DOHH2 (cell line): ENCODE measurements at regions not wholly inside any gene's neighbourhood (a gene's known extent, or its start where the extent isn't known, plus 50 kb on each side); places are given as distances from the start of the nearest gene placed in this dataset.

Experiments
- EZH2phosphoT487 ChIP-seq: fragments of 200-600 bp; sonication (generic); IDR thresholded peaks from 2 replicates; pipeline ENCODE4 v1.6.1; 2017; ENCODE audit warnings: borderline replicate concordance, mild to moderate bottlenecking, antibody characterized with exemption, low read length, moderate library complexity, mixed read lengths
- TF ChIP-seq, protein P1 (sequence below): fragments of 200-600 bp; sonication (generic); IDR thresholded peaks from one replicate; pipeline ENCODE4 v1.5.1; 2014; ENCODE audit warnings: antibody characterized with exemption, mild to moderate bottlenecking, low read depth, low read length; ENCODE audit not compliant: poor library complexity, severe bottlenecking

DNA sequence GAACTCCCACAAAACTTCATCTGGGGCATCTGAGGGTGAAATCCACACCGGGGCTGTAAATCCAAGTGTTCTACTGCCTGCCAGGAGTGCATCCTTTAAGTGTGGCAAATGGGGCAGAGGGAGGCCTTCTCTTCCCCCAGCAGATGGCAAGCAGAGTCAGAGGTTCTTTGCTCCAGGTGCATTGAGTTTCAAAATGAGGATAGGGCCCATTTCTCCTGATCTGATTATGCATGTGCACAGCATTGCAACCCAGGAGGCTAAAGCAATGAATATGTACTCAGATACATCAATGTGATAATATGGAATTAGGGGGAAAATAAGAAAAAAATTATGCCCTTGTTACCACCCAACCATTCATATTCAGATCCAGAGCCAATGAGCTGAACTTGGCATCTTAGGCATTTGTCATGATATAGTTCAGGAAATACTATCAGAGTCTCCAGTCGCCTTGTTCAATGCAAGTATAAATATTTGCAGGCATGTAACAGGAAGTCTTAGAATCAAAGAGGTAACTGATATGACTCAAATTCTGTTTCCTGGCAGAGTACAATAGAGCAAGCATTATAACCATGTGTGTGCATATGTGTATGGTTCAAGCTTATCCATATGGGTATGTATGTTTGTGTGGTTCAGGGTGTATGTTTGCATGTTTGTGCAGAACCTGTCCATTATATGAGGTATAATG, 473.8 kb upstream of the PKN2 start:
- TF ChIP-seq, protein P1, sequence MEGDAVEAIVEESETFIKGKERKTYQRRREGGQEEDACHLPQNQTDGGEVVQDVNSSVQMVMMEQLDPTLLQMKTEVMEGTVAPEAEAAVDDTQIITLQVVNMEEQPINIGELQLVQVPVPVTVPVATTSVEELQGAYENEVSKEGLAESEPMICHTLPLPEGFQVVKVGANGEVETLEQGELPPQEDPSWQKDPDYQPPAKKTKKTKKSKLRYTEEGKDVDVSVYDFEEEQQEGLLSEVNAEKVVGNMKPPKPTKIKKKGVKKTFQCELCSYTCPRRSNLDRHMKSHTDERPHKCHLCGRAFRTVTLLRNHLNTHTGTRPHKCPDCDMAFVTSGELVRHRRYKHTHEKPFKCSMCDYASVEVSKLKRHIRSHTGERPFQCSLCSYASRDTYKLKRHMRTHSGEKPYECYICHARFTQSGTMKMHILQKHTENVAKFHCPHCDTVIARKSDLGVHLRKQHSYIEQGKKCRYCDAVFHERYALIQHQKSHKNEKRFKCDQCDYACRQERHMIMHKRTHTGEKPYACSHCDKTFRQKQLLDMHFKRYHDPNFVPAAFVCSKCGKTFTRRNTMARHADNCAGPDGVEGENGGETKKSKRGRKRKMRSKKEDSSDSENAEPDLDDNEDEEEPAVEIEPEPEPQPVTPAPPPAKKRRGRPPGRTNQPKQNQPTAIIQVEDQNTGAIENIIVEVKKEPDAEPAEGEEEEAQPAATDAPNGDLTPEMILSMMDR: no peak
- no peak for TF ChIP-seq EZH2phosphoT487
